A673 (cell line): ENCODE measurements at regions not wholly inside any gene's neighbourhood (a gene's known extent, or its start where the extent isn't known, plus 50 kb on each side); places are given as distances from the start of the nearest gene placed in this dataset.

Experiments
- EZH2 ChIP-seq: fragments of 200-600 bp; sonication (generic); IDR thresholded peaks from 2 replicates; pipeline ENCODE4 v1.6.1; 2017; ENCODE audit warnings: borderline replicate concordance, low read depth, mild to moderate bottlenecking, mixed read lengths, antibody characterized with exemption, low read length; ENCODE audit not compliant: poor library complexity, severe bottlenecking
- TF ChIP-seq, protein P1 (sequence below): fragments of 300-800, 200-600 bp; sonication (generic); conservative IDR thresholded peaks from 2 replicates; pipeline ENCODE4 v1.5.1; 2017; ENCODE audit warnings: low read depth, mild to moderate bottlenecking, antibody characterized with exemption, low read length, moderate library complexity, mixed read lengths

DNA sequence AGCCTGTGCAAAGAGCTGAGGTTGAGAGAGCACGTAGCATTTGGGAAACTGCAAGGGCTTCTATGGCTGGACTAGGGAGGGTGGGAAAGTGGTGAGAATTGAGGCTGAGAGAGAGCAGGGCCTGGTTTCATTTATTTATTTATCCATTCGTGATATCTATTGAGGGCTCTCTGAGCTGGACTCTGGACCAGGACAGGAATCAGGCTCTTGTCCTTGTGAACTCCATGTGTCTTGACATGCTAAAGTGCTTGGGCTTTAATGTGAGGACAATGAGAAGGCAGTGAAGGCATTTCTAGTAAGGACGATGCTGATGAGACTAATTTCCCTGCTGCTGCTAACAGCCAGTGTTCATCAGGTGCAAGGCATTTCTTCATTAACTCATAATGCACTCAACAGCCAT lies 95.9 kb upstream of the KLF4 start:
- TF ChIP-seq, protein P1, sequence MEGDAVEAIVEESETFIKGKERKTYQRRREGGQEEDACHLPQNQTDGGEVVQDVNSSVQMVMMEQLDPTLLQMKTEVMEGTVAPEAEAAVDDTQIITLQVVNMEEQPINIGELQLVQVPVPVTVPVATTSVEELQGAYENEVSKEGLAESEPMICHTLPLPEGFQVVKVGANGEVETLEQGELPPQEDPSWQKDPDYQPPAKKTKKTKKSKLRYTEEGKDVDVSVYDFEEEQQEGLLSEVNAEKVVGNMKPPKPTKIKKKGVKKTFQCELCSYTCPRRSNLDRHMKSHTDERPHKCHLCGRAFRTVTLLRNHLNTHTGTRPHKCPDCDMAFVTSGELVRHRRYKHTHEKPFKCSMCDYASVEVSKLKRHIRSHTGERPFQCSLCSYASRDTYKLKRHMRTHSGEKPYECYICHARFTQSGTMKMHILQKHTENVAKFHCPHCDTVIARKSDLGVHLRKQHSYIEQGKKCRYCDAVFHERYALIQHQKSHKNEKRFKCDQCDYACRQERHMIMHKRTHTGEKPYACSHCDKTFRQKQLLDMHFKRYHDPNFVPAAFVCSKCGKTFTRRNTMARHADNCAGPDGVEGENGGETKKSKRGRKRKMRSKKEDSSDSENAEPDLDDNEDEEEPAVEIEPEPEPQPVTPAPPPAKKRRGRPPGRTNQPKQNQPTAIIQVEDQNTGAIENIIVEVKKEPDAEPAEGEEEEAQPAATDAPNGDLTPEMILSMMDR, result no peak
- no peak for TF ChIP-seq EZH2
